ENCODE measurements at regions not wholly inside any gene's neighbourhood (a gene's known extent, or its start where the extent isn't known, plus 50 kb on each side); places are given as distances from the start of the nearest gene placed in this dataset.

DNA sequence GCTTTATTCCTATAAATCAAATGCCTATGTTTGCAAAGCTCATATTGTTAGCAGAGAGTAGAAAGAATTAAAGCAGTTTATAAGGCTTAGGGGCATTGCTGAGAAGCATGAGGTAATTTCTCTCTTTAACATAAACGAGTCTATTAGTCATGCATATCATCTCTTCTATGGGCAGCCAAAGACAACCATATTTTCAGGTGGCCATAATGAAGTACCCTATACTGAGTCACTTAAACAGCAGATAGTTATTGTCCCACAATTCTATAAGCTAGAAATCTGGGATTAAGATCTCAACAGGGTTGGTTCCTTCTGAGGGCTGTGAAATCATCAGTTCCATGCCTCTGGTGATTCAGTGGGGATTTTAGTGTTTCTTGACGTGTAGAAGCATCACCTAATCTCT lies 277.5 kb downstream of the NR4A2 start:
- no peak for TF ChIP-seq POLR2A (IDR thresholded peaks at IDR 0.05)
- TF ChIP-seq, protein P1, sequence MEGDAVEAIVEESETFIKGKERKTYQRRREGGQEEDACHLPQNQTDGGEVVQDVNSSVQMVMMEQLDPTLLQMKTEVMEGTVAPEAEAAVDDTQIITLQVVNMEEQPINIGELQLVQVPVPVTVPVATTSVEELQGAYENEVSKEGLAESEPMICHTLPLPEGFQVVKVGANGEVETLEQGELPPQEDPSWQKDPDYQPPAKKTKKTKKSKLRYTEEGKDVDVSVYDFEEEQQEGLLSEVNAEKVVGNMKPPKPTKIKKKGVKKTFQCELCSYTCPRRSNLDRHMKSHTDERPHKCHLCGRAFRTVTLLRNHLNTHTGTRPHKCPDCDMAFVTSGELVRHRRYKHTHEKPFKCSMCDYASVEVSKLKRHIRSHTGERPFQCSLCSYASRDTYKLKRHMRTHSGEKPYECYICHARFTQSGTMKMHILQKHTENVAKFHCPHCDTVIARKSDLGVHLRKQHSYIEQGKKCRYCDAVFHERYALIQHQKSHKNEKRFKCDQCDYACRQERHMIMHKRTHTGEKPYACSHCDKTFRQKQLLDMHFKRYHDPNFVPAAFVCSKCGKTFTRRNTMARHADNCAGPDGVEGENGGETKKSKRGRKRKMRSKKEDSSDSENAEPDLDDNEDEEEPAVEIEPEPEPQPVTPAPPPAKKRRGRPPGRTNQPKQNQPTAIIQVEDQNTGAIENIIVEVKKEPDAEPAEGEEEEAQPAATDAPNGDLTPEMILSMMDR (IDR thresholded peaks at IDR 0.05) = no peak
